HepG2 (cell line): ENCODE measurements at regions not wholly inside any gene's neighbourhood (a gene's known extent, or its start where the extent isn't known, plus 50 kb on each side); places are given as distances from the start of the nearest gene placed in this dataset.
"Not testable (repeated sequence)": the region's sequence is repeated elsewhere in the genome, so short reads cannot be mapped to it uniquely, and the experiment has no call there.

Experiments used
- CC2D1A ChIP-seq: sonication (generic); formaldehyde crosslinking; IDR thresholded peaks from 2 replicates; pipeline ENCODE4 v1.8.1; 2023; ENCODE audit warnings: mild to moderate bottlenecking, missing genetic modification reagents
- ERF ChIP-seq: IDR thresholded peaks from 2 replicates; pipeline ENCODE4 v1.6.1; 2018; ENCODE audit warnings: missing biosample characterization, missing genetic modification reagents
- HOXA3 ChIP-seq: sonication (generic); formaldehyde crosslinking; IDR thresholded peaks from 2 replicates; pipeline ENCODE4 v1.5.0; 2020; ENCODE audit warnings: missing genetic modification reagents
- JUN ChIP-seq: sonication (generic); formaldehyde crosslinking; IDR thresholded peaks from 2 replicates; pipeline ENCODE4 v1.4.0; 2020; ENCODE audit warnings: mild to moderate bottlenecking, missing genetic modification reagents
- KLF6 ChIP-seq: IDR thresholded peaks from 2 replicates; pipeline ENCODE4 v1.8.0; 2016; ENCODE audit warnings: missing biosample characterization, missing genetic modification reagents
- NFE2L2 ChIP-seq: fragments of 150-350 bp; IDR thresholded peaks from 2 replicates; pipeline ENCODE4 v1.6.1; 2014; ENCODE audit warnings: low read length
- SALL2 ChIP-seq: sonication (generic); formaldehyde crosslinking; IDR thresholded peaks from 2 replicates; pipeline ENCODE4 v1.8.1; 2023; ENCODE audit warnings: mild to moderate bottlenecking, missing genetic modification reagents, inconsistent platforms
- TRIM24 ChIP-seq: sonication (generic); formaldehyde crosslinking; IDR thresholded peaks from 2 replicates; pipeline ENCODE4 v1.8.0; 2022; ENCODE audit warnings: mild to moderate bottlenecking, missing genetic modification reagents
- ZNF232 ChIP-seq: sonication (generic); formaldehyde crosslinking; IDR thresholded peaks from 2 replicates; pipeline ENCODE4 v1.4.0; 2020; ENCODE audit warnings: missing genetic modification reagents, borderline replicate concordance
- ZNF776 ChIP-seq: sonication (generic); formaldehyde crosslinking; IDR thresholded peaks from 2 replicates; pipeline ENCODE4 v1.4.0; 2020; ENCODE audit warnings: mild to moderate bottlenecking, missing genetic modification reagents
- TF ChIP-seq, protein P1 (sequence below): sonication (generic); formaldehyde crosslinking; IDR thresholded peaks from 2 replicates; pipeline ENCODE4 v1.4.0; 2020; ENCODE audit warnings: missing genetic modification reagents, mild to moderate bottlenecking, borderline replicate concordance
- TF ChIP-seq, protein P2 (sequence below), 2 experiments: sonication (generic) in 1 of 2; formaldehyde crosslinking in 1 of 2; IDR thresholded peaks; 2 replicates each; pipeline versions ENCODE4 v1.5.1 to v1.6.1; 2011 to 2020; ENCODE audit warnings: borderline replicate concordance in 1 of 2, low read depth in 1 of 2, low read length in 1 of 2, mild to moderate bottlenecking in 1 of 2, missing genetic modification reagents in 1 of 2, moderate library complexity in 1 of 2
- TF ChIP-seq, protein P3 (sequence below): sonication (generic); formaldehyde crosslinking; IDR thresholded peaks from 2 replicates; pipeline ENCODE4 v1.4.0; 2020; ENCODE audit warnings: missing genetic modification reagents

DNA sequence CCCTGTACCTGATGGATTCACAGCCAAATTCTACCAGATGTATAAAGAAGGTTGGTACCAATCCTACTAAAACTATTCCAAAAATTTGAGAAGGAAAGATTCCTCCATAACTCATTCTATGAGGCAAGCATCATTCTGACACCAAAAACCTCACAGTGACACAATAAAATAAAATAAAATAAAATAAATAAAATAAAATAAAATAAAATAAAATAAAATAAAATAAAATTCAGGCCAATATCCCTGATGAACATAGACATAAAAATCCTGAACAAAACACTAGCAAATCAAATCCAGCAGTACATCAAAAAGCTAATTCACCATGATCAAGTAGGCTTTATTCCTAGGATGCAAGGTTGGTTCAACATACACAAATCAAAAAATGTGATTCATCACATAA lies 108.1 kb downstream of the PROX1 start:
- TF ChIP-seq ZNF776; CC2D1A (CRISPR knock-in tag); SALL2 (CRISPR knock-in tag); ERF; TRIM24 (CRISPR knock-in tag); KLF6; NFE2L2; JUN (CRISPR knock-in tag); ZNF232 (CRISPR knock-in tag); HOXA3: not testable (repeated sequence)
- TF ChIP-seq, protein P1, sequence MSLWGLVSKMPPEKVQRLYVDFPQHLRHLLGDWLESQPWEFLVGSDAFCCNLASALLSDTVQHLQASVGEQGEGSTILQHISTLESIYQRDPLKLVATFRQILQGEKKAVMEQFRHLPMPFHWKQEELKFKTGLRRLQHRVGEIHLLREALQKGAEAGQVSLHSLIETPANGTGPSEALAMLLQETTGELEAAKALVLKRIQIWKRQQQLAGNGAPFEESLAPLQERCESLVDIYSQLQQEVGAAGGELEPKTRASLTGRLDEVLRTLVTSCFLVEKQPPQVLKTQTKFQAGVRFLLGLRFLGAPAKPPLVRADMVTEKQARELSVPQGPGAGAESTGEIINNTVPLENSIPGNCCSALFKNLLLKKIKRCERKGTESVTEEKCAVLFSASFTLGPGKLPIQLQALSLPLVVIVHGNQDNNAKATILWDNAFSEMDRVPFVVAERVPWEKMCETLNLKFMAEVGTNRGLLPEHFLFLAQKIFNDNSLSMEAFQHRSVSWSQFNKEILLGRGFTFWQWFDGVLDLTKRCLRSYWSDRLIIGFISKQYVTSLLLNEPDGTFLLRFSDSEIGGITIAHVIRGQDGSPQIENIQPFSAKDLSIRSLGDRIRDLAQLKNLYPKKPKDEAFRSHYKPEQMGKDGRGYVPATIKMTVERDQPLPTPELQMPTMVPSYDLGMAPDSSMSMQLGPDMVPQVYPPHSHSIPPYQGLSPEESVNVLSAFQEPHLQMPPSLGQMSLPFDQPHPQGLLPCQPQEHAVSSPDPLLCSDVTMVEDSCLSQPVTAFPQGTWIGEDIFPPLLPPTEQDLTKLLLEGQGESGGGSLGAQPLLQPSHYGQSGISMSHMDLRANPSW, result not testable (repeated sequence)
- TF ChIP-seq, protein P2, sequence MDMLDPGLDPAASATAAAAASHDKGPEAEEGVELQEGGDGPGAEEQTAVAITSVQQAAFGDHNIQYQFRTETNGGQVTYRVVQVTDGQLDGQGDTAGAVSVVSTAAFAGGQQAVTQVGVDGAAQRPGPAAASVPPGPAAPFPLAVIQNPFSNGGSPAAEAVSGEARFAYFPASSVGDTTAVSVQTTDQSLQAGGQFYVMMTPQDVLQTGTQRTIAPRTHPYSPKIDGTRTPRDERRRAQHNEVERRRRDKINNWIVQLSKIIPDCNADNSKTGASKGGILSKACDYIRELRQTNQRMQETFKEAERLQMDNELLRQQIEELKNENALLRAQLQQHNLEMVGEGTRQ (IDR thresholded peaks at IDR 0.05; ENCODE audit: low read depth, low read length), result not testable (repeated sequence)
- TF ChIP-seq, protein P2 (CRISPR knock-in tag; IDR thresholded peaks at IDR 0.05; ENCODE audit: borderline replicate concordance), result not testable (repeated sequence)
- TF ChIP-seq, protein P3, sequence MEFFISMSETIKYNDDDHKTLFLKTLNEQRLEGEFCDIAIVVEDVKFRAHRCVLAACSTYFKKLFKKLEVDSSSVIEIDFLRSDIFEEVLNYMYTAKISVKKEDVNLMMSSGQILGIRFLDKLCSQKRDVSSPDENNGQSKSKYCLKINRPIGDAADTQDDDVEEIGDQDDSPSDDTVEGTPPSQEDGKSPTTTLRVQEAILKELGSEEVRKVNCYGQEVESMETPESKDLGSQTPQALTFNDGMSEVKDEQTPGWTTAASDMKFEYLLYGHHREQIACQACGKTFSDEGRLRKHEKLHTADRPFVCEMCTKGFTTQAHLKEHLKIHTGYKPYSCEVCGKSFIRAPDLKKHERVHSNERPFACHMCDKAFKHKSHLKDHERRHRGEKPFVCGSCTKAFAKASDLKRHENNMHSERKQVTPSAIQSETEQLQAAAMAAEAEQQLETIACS, result not testable (repeated sequence)
